ENCODE measurements at regions not wholly inside any gene's neighbourhood (a gene's known extent, or its start where the extent isn't known, plus 50 kb on each side); places are given as distances from the start of the nearest gene placed in this dataset.

DNA sequence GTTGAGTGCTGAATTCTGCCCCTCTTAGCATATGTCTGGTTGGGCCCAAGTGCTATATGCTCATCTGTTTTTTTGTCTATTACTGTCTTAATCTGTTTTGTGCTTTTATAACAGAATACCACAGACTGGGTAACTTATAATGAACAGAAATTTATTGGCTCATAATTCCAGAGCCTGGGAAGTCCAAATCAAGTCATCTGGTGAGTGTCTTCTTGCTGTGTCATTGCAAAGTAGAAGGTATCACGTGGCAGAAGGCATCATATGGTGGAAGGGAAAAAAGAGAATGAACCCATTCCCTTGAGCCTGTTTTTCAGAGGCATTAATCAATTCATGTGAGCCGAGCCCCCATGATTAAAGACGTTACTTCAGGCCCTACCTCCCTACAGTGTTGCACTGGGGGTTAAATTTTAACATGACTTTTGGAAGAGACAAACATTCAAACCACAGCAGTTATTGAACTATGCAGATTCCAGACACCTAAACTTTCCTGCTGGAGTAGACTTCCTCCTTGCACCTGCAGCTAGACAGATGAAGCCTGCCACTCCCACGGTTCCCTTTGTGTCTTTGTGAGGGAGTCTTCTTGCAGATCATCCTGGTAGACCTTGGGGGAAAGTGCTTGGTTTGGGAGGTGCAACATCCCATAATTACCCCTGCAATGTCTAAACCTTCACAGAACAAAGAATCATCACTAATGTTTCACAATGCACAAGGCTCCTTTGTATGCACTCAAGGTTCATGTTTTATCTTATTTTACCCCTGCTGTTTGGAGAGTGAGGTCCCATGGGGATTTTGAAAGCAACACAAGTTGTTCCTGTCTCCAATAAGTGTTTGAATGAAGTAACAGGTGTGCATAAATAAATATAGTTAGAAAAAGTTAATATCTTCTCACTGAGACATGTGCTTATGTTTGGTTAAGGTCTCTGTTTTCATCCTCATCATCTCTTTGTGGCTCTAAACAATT, 64.7 kb upstream of the XCR1 start (continued):
- TF ChIP-seq, protein P1, sequence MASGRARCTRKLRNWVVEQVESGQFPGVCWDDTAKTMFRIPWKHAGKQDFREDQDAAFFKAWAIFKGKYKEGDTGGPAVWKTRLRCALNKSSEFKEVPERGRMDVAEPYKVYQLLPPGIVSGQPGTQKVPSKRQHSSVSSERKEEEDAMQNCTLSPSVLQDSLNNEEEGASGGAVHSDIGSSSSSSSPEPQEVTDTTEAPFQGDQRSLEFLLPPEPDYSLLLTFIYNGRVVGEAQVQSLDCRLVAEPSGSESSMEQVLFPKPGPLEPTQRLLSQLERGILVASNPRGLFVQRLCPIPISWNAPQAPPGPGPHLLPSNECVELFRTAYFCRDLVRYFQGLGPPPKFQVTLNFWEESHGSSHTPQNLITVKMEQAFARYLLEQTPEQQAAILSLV (CRISPR knock-in tag; IDR thresholded peaks at IDR 0.05; ENCODE audit: borderline replicate concordance) = no peak
- TF ChIP-seq ZMAT3 (CRISPR knock-in tag; conservative IDR thresholded peaks at IDR 0.05) (no peak), ZNF350 (CRISPR knock-in tag; IDR thresholded peaks at IDR 0.05; ENCODE audit: borderline replicate concordance, low read depth) (no peak), KLF16 (CRISPR knock-in tag; IDR thresholded peaks at IDR 0.05) (no peak), BORCS8-MEF2B (CRISPR knock-in tag; IDR thresholded peaks at IDR 0.05) (no peak), GZF1 (CRISPR knock-in tag; IDR thresholded peaks at IDR 0.05) (no peak)
- TF ChIP-seq, protein P2, sequence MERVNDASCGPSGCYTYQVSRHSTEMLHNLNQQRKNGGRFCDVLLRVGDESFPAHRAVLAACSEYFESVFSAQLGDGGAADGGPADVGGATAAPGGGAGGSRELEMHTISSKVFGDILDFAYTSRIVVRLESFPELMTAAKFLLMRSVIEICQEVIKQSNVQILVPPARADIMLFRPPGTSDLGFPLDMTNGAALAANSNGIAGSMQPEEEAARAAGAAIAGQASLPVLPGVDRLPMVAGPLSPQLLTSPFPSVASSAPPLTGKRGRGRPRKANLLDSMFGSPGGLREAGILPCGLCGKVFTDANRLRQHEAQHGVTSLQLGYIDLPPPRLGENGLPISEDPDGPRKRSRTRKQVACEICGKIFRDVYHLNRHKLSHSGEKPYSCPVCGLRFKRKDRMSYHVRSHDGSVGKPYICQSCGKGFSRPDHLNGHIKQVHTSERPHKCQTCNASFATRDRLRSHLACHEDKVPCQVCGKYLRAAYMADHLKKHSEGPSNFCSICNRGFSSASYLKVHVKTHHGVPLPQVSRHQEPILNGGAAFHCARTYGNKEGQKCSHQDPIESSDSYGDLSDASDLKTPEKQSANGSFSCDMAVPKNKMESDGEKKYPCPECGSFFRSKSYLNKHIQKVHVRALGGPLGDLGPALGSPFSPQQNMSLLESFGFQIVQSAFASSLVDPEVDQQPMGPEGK (CRISPR knock-in tag; IDR thresholded peaks at IDR 0.05) = no peak
- TF ChIP-seq, protein P3, sequence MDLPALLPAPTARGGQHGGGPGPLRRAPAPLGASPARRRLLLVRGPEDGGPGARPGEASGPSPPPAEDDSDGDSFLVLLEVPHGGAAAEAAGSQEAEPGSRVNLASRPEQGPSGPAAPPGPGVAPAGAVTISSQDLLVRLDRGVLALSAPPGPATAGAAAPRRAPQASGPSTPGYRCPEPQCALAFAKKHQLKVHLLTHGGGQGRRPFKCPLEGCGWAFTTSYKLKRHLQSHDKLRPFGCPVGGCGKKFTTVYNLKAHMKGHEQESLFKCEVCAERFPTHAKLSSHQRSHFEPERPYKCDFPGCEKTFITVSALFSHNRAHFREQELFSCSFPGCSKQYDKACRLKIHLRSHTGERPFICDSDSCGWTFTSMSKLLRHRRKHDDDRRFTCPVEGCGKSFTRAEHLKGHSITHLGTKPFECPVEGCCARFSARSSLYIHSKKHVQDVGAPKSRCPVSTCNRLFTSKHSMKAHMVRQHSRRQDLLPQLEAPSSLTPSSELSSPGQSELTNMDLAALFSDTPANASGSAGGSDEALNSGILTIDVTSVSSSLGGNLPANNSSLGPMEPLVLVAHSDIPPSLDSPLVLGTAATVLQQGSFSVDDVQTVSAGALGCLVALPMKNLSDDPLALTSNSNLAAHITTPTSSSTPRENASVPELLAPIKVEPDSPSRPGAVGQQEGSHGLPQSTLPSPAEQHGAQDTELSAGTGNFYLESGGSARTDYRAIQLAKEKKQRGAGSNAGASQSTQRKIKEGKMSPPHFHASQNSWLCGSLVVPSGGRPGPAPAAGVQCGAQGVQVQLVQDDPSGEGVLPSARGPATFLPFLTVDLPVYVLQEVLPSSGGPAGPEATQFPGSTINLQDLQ (CRISPR knock-in tag; IDR thresholded peaks at IDR 0.05) = no peak

Measured in HepG2 (cell line).